Fibroblast of lung (primary cell): ENCODE measurements at regions not wholly inside any gene's neighbourhood (a gene's known extent, or its start where the extent isn't known, plus 50 kb on each side); places are given as distances from the start of the nearest gene placed in this dataset.
A peak's percentile ranks its signal among the peaks of the same experiment; 100 is the strongest.

Experiments used
- DNase-seq, 2 donors: peaks; one replicate each; pipeline versions ENCODE4 v3.0.0 to v3.0.0-alpha.2; 2010; ENCODE audit warnings: low read depth in 2 of 2
- H2AFZ ChIP-seq: 2 replicates; pipeline ENCODE4 v1.5.1; 2012; ENCODE audit warnings: low read length, control low read depth, inconsistent platforms
- H3K27ac ChIP-seq: 2 replicates; pipeline ENCODE4 v1.5.1; 2011; ENCODE audit warnings: low read length, control low read depth; ENCODE audit not compliant: insufficient read depth
- H3K27me3 ChIP-seq: 2 replicates; pipeline ENCODE4 v1.5.1; 2011; ENCODE audit warnings: mild to moderate bottlenecking, low read length; ENCODE audit not compliant: control insufficient read depth, insufficient read depth
- H3K36me3 ChIP-seq: 2 replicates; pipeline ENCODE4 v1.5.1; 2011; ENCODE audit warnings: low read length; ENCODE audit not compliant: control insufficient read depth, insufficient read depth
- H3K4me1 ChIP-seq: 2 replicates; pipeline ENCODE4 v1.5.1; 2011; ENCODE audit warnings: low read length; ENCODE audit not compliant: control insufficient read depth, insufficient read depth; ENCODE audit errors: extremely low read depth
- H3K4me2 ChIP-seq: 2 replicates; pipeline ENCODE4 v1.5.1; 2011; ENCODE audit warnings: low read length, control low read depth; ENCODE audit not compliant: insufficient read depth; ENCODE audit errors: extremely low read depth
- H3K4me3 ChIP-seq, 4 experiments: fragments of 200-600 bp in 1 of 4; sonication (generic) in 1 of 4; replicated peaks in 1 of 4; 2 replicates each; pipeline ENCODE4 v1.5.1; 2011 to 2016; ENCODE audit warnings: low read length in 4 of 4, low read depth in 3 of 4, mild to moderate bottlenecking in 3 of 4, control low read depth in 2 of 4, inconsistent platforms in 1 of 4, mixed read lengths in 1 of 4; ENCODE audit not compliant: insufficient read depth in 1 of 4; ENCODE audit errors: control extremely low read depth in 1 of 4
- H3K79me2 ChIP-seq: 2 replicates; pipeline ENCODE4 v1.5.1; 2012; ENCODE audit warnings: mild to moderate bottlenecking, low read length, inconsistent platforms; ENCODE audit not compliant: control insufficient read depth, insufficient read depth
- H3K9ac ChIP-seq: 2 replicates; pipeline ENCODE4 v1.5.1; 2011; ENCODE audit warnings: mild to moderate bottlenecking, low read length, control low read depth; ENCODE audit not compliant: insufficient read depth
- H3K9me3 ChIP-seq: 2 replicates; pipeline ENCODE4 v1.5.1; 2012; ENCODE audit warnings: low read depth, low read length; ENCODE audit not compliant: control insufficient read depth, insufficient read depth
- H4K20me1 ChIP-seq: 2 replicates; pipeline ENCODE4 v1.5.1; 2011; ENCODE audit warnings: low read length; ENCODE audit not compliant: control insufficient read depth, insufficient read depth; ENCODE audit errors: extremely low read depth
- EZH2 ChIP-seq: IDR thresholded peaks from 2 replicates; pipeline ENCODE4 v1.5.1; 2012; ENCODE audit warnings: low read length, control low read depth, mild to moderate bottlenecking; ENCODE audit errors: missing control alignments
- TF ChIP-seq, protein P1 (sequence below), 2 donors: IDR thresholded peaks in 1 of 2; conservative IDR thresholded peaks in 1 of 2; 1 replicate in 1 of 2; 2 replicates in 1 of 2; pipeline ENCODE4 v1.5.1; 2011 to 2012; ENCODE audit warnings: low read length in 2 of 2, control low read depth in 1 of 2, inconsistent platforms in 1 of 2, low read depth in 1 of 2, mild to moderate bottlenecking in 1 of 2

DNA sequence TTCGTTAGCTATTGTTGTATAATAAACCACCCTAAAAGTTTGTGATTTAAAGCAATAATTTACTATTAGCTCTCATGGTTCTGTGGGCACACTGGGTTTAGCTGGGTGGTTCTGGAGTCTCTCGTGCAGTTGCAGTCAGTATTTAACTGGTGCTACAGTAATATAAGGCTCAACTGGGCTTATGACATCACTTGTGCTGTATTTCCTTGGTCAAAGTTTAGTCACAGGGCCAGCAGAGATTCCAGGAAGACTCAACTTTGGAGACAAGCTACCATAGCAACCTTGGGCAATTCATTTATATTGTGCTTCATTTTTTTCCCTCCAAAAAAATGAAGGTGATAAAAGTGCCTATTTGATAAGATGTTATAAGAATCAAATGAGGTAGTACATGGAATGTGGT lies 204.2 kb upstream of the GUCY1A2 start:
- Histone ChIP-seq H3K79me2 (no peaks in the 10 kb centered on the region), H3K36me3 (no peaks in the 10 kb centered on the region), H4K20me1 (no peaks in the 10 kb centered on the region), H3K27me3 (no peaks in the 10 kb centered on the region), H3K4me1 (no peaks in the 10 kb centered on the region), H3K4me3 (no peak overlapping the region), H3K9me3 (no peaks in the 10 kb centered on the region), H3K27ac (no peak overlapping the region), H3K4me2 (no peak overlapping the region), H3K9ac (no peak overlapping the region), H2AFZ (no peak overlapping the region)
- TF ChIP-seq, protein P1, sequence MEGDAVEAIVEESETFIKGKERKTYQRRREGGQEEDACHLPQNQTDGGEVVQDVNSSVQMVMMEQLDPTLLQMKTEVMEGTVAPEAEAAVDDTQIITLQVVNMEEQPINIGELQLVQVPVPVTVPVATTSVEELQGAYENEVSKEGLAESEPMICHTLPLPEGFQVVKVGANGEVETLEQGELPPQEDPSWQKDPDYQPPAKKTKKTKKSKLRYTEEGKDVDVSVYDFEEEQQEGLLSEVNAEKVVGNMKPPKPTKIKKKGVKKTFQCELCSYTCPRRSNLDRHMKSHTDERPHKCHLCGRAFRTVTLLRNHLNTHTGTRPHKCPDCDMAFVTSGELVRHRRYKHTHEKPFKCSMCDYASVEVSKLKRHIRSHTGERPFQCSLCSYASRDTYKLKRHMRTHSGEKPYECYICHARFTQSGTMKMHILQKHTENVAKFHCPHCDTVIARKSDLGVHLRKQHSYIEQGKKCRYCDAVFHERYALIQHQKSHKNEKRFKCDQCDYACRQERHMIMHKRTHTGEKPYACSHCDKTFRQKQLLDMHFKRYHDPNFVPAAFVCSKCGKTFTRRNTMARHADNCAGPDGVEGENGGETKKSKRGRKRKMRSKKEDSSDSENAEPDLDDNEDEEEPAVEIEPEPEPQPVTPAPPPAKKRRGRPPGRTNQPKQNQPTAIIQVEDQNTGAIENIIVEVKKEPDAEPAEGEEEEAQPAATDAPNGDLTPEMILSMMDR (conservative IDR thresholded peaks at IDR 0.05 in 1 of 2, IDR thresholded peaks at IDR 0.05 in 1 of 2; ENCODE audit: low read depth in 1 of 2, low read length in 2 of 2) = no peak
- no peak for TF ChIP-seq EZH2
- DNase-seq = no peak

DNA sequence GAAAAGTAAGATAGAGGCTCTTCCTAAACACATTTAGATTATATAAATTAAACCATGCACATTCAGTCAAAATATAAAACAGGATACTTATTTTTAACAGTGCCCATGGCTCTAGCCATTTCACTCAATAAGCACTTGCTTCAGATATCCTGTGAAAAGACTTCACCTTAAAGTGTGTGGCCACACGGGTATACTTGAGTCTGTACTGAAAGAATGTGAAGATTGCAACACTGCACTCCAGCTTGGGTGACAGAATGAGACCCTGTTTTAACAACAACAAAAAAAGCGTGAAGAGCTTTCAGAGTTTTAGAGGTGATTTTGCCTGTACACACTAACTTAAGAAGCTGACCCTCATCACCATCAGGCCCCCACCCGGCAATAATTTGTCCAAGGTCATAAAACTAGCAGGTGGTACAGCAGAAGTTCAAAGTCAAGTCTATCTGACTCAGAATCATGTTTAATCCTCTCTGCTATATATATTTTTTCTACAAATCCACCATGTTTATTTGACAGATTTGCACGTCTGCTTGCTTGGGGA lies 203.5 kb upstream of the GUCY1A2 start:
- H3K9ac ChIP-seq = no peak overlapping the region
- no peak overlapping the region for H3K4me3 ChIP-seq
- H3K27me3 ChIP-seq = no peaks in the 10 kb centered on the region
- DNase-seq = no peak
- no peaks in the 10 kb centered on the region for H3K79me2 ChIP-seq
- H4K20me1 ChIP-seq = no peaks in the 10 kb centered on the region
- H3K4me2 ChIP-seq = no peak overlapping the region
- H3K4me1 ChIP-seq = no peaks in the 10 kb centered on the region
- no peak for TF ChIP-seq EZH2
- TF ChIP-seq, protein P1 (conservative IDR thresholded peaks at IDR 0.05 in 1 of 2, IDR thresholded peaks at IDR 0.05 in 1 of 2; ENCODE audit: low read depth in 1 of 2, low read length in 2 of 2) = no peak
- H2AFZ ChIP-seq = no peak overlapping the region
- H3K27ac ChIP-seq = no peak overlapping the region
- H3K9me3 ChIP-seq = no peaks in the 10 kb centered on the region
- no peaks in the 10 kb centered on the region for H3K36me3 ChIP-seq

DNA sequence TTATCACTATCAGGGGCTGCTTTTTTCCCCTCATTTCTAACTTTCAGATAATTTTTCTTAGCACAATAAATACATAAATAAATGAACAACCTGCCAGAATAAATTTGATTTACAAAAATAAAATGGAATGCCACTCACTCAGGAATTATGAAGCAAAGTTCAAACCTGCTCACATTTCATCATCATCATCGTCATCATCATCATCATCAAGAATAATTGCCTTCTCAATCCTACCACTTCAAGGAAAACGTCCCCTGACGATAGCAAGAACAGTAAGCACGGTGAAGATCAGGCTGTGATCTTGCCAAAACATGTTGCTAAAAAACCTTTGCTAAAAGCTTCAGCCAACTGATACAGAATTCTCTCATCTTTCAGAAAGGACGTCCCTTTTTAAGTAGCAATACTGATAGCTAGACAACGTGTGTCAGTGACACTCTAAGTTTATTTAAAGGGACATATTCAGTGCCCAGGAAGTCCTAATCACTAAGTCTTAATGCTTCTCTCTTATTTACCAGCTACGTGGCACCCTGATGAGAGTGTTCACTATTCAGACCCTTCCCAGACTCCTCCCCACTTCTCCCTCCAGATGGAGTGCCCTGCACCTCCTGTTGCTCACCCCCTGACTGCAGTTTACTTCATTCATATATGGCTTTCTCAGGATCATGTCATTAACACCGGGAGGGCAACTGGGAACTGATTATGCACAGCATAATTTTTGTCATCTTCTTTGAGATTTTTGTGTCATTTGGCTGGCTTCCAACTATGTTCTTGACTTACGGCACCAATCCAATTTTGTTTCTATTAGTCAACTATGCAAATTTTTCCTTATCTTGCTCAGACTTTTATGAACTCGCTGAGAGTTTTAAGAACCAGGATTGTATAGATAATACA lies 200.1 kb upstream of the GUCY1A2 start:
- TF ChIP-seq, protein P1 (conservative IDR thresholded peaks at IDR 0.05 in 1 of 2, IDR thresholded peaks at IDR 0.05 in 1 of 2; ENCODE audit: low read depth in 1 of 2, low read length in 2 of 2) = no peak
- no peak for TF ChIP-seq EZH2
- Histone ChIP-seq H3K9me3 (no peaks in the 10 kb centered on the region), H3K27me3 (no peaks in the 10 kb centered on the region), H3K4me1 (no peaks in the 10 kb centered on the region), H4K20me1 (no peaks in the 10 kb centered on the region), H3K27ac (no peak overlapping the region), H3K9ac (no peak overlapping the region), H3K4me2 (no peak overlapping the region), H3K4me3 (no peak overlapping the region), H2AFZ (no peak overlapping the region), H3K79me2 (no peaks in the 10 kb centered on the region), H3K36me3 (no peaks in the 10 kb centered on the region)
- peak in 1 of 2 donors; percentile 9 for DNase-seq
